HG02678 (cell line): ENCODE measurements at regions not wholly inside any gene's neighbourhood (a gene's known extent, or its start where the extent isn't known, plus 50 kb on each side); places are given as distances from the start of the nearest gene placed in this dataset.

Experiments
- ATAC-seq: cut with Tn5 transposase; IDR thresholded peaks from one replicate; pipeline ENCODE4 v1.9.1; 2021; ENCODE audit warnings: mild to moderate bottlenecking, moderate library complexity; ENCODE audit not compliant: unreplicated experiment

DNA sequence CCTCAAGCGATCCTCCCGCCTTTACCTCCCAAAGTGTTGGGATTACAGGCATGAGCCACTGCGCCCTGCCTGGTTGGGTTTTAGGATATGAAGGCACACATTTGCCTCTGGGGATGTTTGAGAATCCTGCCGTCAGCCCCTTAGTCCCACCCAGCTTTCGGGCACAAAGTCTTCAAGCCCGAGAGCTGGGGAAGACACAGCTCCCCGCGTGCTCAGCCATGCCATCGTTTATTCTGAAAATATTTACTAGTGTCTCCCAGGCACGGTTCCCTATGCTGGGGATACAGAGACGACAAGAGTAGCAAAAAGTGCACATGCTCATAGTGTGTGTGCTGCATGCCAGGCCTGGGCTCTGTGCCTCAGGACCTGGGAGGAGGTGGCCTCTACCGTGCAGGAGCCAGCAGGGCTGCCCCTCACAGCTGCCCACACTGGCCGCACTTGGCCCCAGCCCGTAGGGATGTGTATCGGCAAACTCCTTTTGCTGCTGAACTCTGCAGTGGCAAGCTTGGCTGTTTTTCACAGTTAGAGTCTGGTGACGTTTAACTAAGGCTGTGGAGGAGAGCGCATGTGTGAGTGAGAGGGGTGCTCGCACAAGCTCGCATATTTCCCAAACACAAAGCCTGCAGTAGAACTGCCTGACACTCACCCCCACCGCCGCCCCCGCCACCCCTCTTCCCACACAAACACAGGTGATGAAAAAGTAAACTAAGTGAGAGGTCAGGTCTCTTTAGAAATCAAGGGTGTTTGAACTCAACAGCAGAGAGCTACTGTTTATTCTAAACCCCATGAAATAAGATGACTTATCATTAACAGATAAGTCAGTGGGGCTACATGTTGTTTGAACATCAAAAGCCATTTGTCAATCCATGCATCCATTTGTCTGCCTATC lies 266.4 kb downstream of the MRTFB start:
- ATAC-seq = no peak

DNA sequence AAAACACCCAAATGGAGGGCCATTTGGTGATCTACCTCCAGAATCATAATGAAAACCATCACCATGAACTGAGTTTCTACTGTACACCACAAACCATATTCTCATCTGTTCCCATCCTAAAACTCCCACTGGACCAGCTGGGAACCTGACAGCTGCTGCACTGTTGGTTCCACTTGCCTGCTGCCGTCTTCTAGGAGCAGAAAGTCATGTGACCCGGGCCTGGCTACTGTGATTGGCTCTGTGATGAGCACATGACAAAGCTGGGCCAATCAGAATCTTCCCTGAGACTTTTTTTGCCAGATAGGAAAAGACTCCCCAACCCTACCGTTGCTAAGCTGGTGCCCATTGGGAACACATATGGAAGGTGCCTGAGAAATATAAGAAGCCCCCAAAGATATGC lies 264.2 kb downstream of the MRTFB start:
- no peak for ATAC-seq

DNA sequence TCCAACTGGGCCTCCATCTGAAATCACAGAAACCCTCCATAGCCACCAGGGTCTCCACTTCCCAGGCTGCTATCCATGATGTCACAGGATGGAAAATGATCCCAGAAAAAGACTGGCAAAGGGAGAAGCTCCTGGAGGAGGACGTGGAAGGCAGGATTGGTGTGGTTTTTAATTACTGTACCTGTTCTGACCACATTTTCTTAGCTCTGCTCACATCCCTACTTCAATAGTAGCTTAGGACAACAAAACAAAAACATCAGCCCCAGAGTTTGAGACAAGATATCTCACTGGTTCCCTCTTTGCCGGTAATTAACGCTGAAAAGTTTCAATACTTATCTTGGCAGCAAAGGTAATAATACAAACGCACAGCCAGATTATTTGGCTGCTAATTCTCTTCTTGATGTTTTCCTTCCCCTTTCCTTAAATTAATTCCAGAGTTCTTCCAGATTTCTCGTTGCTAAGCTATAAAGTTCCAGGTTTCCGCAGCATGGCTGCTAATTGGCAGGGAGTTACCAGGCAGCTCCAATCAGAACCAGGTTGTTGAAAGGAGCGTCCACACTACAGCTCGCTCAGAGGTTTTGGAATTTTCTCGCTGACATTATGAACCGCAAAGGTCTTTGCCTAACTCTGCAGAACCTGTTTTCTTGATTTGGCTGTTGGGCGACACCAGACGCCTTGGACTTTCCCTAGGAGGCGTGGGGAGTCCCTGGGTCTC lies 263.4 kb downstream of the MRTFB start:
- ATAC-seq = no peak

DNA sequence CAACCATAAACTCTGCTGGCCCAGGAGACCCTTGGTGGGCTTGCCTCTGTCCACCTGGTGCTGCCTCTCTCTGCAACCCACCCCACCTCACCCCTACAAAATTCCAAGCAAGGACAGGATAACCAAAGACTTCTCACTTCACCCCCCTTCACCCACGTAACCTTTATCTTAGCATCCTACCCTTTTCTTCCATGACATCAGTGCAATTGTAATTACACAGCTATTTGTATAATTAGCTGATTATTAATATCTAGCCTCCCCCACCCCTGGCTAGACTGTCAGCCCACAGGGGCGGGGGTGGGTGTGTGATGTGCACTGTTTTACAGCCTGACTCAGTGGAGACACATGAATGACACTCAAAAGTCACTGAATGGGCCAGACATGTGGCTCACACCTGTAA lies 262.2 kb downstream of the MRTFB start:
- no peak for ATAC-seq

DNA sequence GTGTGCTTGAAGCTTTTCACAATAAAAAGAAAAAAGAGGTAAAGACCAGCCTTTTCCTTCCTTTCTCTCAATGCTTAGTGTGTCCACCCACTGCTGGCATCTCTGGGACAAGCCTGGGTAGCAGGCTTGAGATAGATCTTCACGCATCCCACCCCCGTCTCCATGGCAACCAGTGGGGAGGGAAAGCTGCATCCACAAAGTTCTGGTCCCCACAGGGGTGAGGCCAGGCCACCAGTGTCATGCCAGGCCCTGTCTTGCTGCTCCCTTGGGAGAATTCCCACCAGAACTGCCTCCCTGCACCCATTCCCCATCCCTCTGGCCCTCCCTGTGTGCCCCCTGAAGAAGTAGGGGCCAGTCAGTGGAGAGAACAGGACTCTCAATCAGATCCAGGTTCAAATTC lies 259.9 kb downstream of the MRTFB start:
- no peak for ATAC-seq

DNA sequence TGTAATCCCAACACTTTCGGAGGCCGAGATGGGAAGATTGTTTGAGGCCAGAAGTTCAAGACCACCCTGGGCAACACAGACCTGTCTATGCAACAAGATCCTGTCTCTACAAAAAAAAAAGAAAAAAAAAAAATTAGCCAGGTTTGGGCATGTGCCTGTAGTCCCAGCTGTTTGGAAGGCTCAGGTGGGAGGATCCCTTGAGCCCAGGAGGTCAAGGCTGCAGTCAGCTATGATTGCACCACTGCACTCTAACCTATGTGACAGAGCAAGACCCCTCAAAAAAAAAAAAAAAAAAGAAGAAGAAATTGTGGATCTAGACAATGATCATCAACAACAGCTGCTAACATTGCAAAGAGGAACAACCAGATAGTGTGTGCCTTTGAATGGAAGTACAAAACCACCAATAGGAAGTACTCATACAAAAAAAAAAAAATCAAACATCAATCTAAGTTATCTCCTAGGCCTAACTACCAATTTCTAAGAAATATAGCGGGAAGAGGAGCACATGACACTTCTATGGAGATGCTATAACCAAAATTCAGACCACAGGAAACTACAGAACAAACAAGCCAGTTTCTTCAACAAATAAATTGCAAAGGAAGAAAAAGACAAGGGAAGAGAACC lies 258.7 kb downstream of the MRTFB start:
- no peak for ATAC-seq

DNA sequence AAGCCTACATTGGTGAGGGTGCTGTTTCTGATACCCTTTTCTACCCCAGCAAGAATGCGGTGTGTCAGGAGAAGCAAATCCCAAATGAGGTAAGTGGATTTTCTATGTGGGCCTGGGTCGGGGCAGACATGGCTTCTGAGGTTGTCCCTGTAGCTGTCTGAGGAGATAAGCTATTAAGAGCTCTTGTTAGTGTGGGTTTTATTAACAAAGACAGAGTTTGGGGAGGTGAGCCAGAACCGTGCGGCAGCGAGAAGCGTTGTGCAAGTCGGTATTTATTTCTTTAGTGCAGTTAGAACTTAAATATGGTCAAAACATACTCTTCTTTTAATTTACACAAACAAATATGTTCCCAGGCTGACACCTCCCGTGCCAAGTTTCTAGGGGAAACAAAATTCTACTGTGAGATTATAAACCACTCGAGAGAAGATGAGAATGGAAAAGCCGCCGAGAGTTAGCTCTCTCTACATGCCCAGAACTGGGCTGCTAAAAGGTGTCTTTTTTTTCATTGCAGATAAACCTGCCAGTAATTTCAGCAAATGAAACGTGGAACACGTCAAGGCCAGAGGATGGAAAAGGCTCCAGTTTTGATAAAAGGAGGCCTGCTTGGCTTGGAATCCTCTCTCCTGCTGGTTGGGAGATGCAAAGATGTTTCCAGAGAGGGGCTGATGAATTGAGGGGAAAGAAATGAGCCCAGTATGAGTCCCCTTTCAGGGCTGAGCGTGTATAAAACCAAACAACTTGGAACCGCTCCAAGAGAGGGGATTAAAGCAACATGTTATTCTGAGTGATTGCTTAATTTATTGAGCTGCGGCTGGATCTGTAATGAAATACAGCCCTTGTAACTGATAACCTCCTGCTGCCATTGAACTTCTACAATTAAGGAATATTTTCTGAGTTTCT lies 254.6 kb downstream of the MRTFB start:
- ATAC-seq = no peak

DNA sequence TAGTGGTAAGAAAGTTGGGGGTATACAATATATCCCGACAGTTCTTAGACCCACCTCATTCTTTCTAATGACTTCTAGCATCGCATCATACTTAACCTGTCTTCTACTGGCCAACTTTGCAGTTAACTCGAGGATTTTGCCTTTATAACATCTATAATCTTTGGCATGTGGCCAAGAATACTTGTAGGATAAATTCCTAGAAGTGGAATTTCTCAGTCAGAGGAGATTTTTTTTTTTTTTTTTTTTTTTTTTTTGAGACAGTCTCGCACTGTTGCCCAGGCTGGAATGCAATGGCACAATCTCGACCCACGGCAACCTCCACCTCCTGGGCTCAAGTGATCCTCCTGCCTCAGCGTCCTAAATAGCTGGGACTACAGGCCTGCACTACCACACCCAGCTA lies 253.5 kb downstream of the MRTFB start:
- no peak for ATAC-seq

DNA sequence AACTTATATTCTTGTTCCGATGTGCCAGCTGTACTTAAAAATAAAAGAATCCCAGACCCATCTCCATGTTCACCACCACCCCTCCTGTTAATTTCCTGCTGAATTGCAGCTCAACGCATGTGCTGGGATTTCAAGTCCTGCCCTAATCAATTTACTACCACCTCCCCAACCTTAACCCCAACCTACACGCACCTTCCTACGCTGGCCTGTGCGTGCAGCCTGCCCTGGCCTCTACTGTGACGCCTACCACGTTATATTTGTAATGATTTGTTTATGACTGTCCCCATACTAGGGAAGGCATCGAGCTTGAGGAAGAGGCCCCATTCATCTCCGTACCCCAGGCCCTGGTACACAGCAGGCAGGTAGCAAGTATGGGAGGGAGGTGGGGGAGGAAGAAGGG lies 251.1 kb downstream of the MRTFB start:
- ATAC-seq = no peak

DNA sequence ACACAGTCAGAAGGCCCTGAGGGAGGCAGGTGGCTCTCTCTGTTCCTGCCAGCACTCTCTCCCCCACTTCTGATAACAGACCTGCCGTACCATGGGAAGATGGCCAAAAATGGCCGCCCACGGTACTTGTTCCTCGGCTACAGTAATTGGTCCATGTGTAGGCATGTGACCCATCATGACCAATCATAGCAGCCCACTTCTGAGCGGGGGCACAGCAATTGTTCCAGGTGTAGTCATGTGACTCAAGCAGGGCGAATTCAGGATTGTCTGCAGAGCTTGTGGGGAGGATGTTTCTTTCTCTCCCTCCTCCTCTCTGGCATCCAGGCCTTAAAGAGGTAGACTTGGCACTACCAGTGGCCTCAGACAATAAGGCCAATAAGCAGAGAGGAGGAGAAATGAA lies 250.4 kb downstream of the MRTFB start:
- no peak for ATAC-seq

DNA sequence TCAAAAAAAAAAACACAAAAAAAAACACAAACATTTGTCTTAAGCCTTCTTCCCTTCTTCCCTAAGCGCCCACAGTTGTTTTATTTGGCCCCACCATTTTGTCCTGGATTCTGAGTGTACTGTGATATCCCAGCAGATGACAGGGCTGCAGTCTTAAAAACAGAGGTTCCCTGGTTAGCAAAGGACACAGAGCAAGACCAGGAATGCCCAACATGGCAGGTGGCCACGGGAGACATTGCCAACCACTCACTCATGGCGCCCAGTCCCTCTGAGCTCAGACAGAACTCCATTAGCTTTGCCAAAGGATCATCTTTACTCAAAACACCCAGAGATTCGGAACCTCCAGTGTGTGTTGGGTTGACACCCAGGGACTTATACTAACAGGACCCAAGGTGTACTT lies 249.3 kb downstream of the MRTFB start:
- ATAC-seq = no peak
